ENCODE measurements at regions not wholly inside any gene's neighbourhood (a gene's known extent, or its start where the extent isn't known, plus 50 kb on each side); places are given as distances from the start of the nearest gene placed in this dataset.
A peak's percentile ranks its signal among the peaks of the same experiment; 100 is the strongest.

DNA sequence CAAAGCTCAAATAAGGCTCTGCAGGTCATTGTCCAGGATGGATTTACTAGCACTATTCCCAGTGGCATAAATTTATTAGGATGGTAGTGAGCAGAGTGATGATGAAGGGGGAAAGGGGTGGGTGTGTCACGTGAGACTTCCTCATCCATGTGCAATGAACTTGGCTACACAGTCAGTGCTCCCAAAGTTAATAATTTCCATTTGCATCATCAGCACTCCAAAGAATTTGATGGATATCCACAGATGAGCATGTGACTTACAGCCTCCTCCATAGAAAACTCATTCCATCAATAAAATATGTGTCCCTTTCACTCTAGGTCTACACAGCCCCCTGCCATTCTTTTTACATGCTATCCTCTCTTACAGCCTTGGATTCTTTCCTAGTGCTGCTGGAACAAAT, 142.6 kb upstream of the PLPP4 start:
- no peak overlapping the region for H3K4me3 ChIP-seq (ENCODE audit: low read depth in 2 of 2, low read length in 1 of 2)
- no peak overlapping the region for H3K9ac ChIP-seq
- H2AFZ ChIP-seq (ENCODE audit: low read depth): no peak overlapping the region
- no peaks in the 10 kb centered on the region for H3K9me2 ChIP-seq
- no peaks in the 10 kb centered on the region for H3F3A ChIP-seq (replicated peaks; ENCODE audit: insufficient read depth)
- DNase-seq: no peak
- ChIA-PET POLR2A (no interaction called here), CTCF (no interaction called here)
- TF ChIP-seq TEAD4 (IDR thresholded peaks at IDR 0.05; ENCODE audit: borderline replicate concordance, insufficient read depth): no peak
- TF ChIP-seq CHD2 (IDR thresholded peaks at IDR 0.05; ENCODE audit: low read length, partially characterized antibody): no peak
- no peak for TF ChIP-seq FOXM1 (IDR thresholded peaks at IDR 0.05; ENCODE audit: low read depth)
- no peak for TF ChIP-seq YY1 (IDR thresholded peaks at IDR 0.05; ENCODE audit: low read depth)
- no peak for TF ChIP-seq EP300 (IDR thresholded peaks at IDR 0.05; ENCODE audit: borderline replicate concordance in 1 of 2, low read depth in 1 of 2, low read length in 1 of 2)
- no peak for TF ChIP-seq TAF1 (IDR thresholded peaks at IDR 0.05; ENCODE audit: borderline replicate concordance, low read depth, low read length)
- TF ChIP-seq GABPA (IDR thresholded peaks at IDR 0.05; ENCODE audit: low read depth): no peak
- TF ChIP-seq, protein P1, sequence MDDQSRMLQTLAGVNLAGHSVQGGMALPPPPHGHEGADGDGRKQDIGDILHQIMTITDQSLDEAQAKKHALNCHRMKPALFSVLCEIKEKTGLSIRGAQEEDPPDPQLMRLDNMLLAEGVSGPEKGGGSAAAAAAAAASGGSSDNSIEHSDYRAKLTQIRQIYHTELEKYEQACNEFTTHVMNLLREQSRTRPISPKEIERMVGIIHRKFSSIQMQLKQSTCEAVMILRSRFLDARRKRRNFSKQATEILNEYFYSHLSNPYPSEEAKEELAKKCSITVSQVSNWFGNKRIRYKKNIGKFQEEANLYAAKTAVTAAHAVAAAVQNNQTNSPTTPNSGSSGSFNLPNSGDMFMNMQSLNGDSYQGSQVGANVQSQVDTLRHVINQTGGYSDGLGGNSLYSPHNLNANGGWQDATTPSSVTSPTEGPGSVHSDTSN (IDR thresholded peaks at IDR 0.05): no peak
- TF ChIP-seq IRF3 (IDR thresholded peaks at IDR 0.05; ENCODE audit: low read depth, low read length): no peak
- TF ChIP-seq USF2 (IDR thresholded peaks at IDR 0.05; ENCODE audit: borderline replicate concordance, low read depth, low read length): no peak
- no peak for TF ChIP-seq MAX (IDR thresholded peaks at IDR 0.05; ENCODE audit: low read depth)
- TF ChIP-seq JUND (IDR thresholded peaks at IDR 0.05): no peak
- TF ChIP-seq FOXJ3 (CRISPR knock-in tag; IDR thresholded peaks at IDR 0.05): no peak
- H3K27ac ChIP-seq (ENCODE audit: low read depth in 2 of 2, low read length in 1 of 2): no peak overlapping the region
- peaks cover 5 to 11% of the 10 kb centered on the region in 2 experiments; a peak in 2 of 4 replicates for H3K4me1 ChIP-seq (ENCODE audit: control insufficient read depth in 1 of 2, insufficient read depth in 2 of 2, low read depth in 1 of 2, low read length in 1 of 2)
- H3K9me3 ChIP-seq: no peaks in the 10 kb centered on the region
- no peak overlapping the region for H3K4me2 ChIP-seq
- H4K20me1 ChIP-seq (ENCODE audit: insufficient read depth): no peaks in the 10 kb centered on the region
- WGBS (ENCODE audit: low lambda C conversion rate): 44% methylated on average over 1 of the region's 1 CpG
- no peaks in the 10 kb centered on the region for H3K79me2 ChIP-seq (ENCODE audit: insufficient read depth)
- H3K27me3 ChIP-seq (ENCODE audit: insufficient read depth): no peaks in the 10 kb centered on the region
- H3K36me3 ChIP-seq (replicated peaks in 1 of 2; ENCODE audit: control insufficient read depth in 1 of 2, insufficient read depth in 2 of 2, low read length in 1 of 2): no peaks in the 10 kb centered on the region

GRCh38 chr10:120318862-120319261, 138.2 kb upstream of the PLPP4 start:
- ChIA-PET POLR2A (no interaction called here), CTCF (interaction anchor here (1.1 to 2.2 kb wide), 3 partner anchors 9 to 710 kb away, joined by 3 to 6 read pairs (median 3); no protein-coding TSS in a partner anchor)
- peak; percentile 26 for DNase-seq
- H3K27ac ChIP-seq (ENCODE audit: low read depth in 2 of 2, low read length in 1 of 2): peak overlapping the region; percentile 34 to 76; a peak in 3 of 4 replicates
- H4K20me1 ChIP-seq (ENCODE audit: insufficient read depth): no peaks in the 10 kb centered on the region
- WGBS (ENCODE audit: low lambda C conversion rate): 8% methylated on average over 3 of the region's 3 CpGs
- no peaks in the 10 kb centered on the region for H3K9me3 ChIP-seq
- no peaks in the 10 kb centered on the region for H3K36me3 ChIP-seq (replicated peaks in 1 of 2; ENCODE audit: control insufficient read depth in 1 of 2, insufficient read depth in 2 of 2, low read length in 1 of 2)
- no peaks in the 10 kb centered on the region for H3K79me2 ChIP-seq (ENCODE audit: insufficient read depth)
- H3F3A ChIP-seq (replicated peaks; ENCODE audit: insufficient read depth): no peaks in the 10 kb centered on the region
- H3K9ac ChIP-seq: no peak overlapping the region
- peaks cover 5 to 11% of the 10 kb centered on the region in 2 experiments; a peak in 2 of 4 replicates for H3K4me1 ChIP-seq (ENCODE audit: control insufficient read depth in 1 of 2, insufficient read depth in 2 of 2, low read depth in 1 of 2, low read length in 1 of 2)
- no peak overlapping the region for H2AFZ ChIP-seq (ENCODE audit: low read depth)
- H3K4me3 ChIP-seq (ENCODE audit: low read depth in 2 of 2, low read length in 1 of 2): no peak overlapping the region
- H3K9me2 ChIP-seq: no peaks in the 10 kb centered on the region
- H3K27me3 ChIP-seq (ENCODE audit: insufficient read depth): no peaks in the 10 kb centered on the region
- peak overlapping the region; percentile 16; the same call in 1 of the 2 replicates for H3K4me2 ChIP-seq
- TF ChIP-seq EP300 (IDR thresholded peaks at IDR 0.05; ENCODE audit: borderline replicate concordance in 1 of 2, low read depth in 1 of 2, low read length in 1 of 2) (peak in 1 of 2 experiments; percentile 47; a peak in 1 of 4 replicates), RAD21 (IDR thresholded peaks at IDR 0.05; ENCODE audit: low read length) (no peak; the same call in 1 of the 2 replicates), FOXM1 (IDR thresholded peaks at IDR 0.05; ENCODE audit: low read depth) (no peak), JUND (IDR thresholded peaks at IDR 0.05) (no peak), RFX5 (IDR thresholded peaks at IDR 0.05; ENCODE audit: low read length) (no peak), ELF1 (IDR thresholded peaks at IDR 0.05) (no peak), TAF1 (IDR thresholded peaks at IDR 0.05; ENCODE audit: borderline replicate concordance, low read depth, low read length) (no peak), POLR2AphosphoS5 (IDR thresholded peaks at IDR 0.05; ENCODE audit: low read depth, low read length) (peak; percentile 15; the same call in 1 of the 2 replicates), NFIC (IDR thresholded peaks at IDR 0.05; ENCODE audit: borderline replicate concordance) (peak; percentile 26; the same call in 1 of the 2 replicates), RCOR1 (IDR thresholded peaks at IDR 0.05; ENCODE audit: low read length) (peak; percentile 84), MXI1 (IDR thresholded peaks at IDR 0.05; ENCODE audit: low read depth, low read length) (no peak), RXRA (IDR thresholded peaks at IDR 0.05; ENCODE audit: borderline replicate concordance, low read depth) (peak; percentile 27; the same call in 1 of the 2 replicates), FOXJ3 (CRISPR knock-in tag; IDR thresholded peaks at IDR 0.05) (no peak), EZH2phosphoT487 (IDR thresholded peaks at IDR 0.05; ENCODE audit: borderline replicate concordance, low read depth) (no peak), TCF12 (IDR thresholded peaks at IDR 0.05) (peak; percentile 85), GATA2 (CRISPR knock-in tag; IDR thresholded peaks at IDR 0.05) (peak; percentile 50; the same call in 1 of the 2 replicates)
- TF ChIP-seq, protein P1 (IDR thresholded peaks at IDR 0.05): peak; percentile 12; the same call in 1 of the 2 replicates
